ENCODE measurements at regions not wholly inside any gene's neighbourhood (a gene's known extent, or its start where the extent isn't known, plus 50 kb on each side); places are given as distances from the start of the nearest gene placed in this dataset.

GRCh38 chr18:38297910-38298309 lies 732.3 kb upstream of the CELF4 start:
- Histone ChIP-seq H3K79me2 (ENCODE audit: control insufficient read depth, insufficient read depth, low read length) (no peaks in the 10 kb centered on the region), H3K4me2 (ENCODE audit: control insufficient read depth, insufficient read depth) (no peak overlapping the region), H4K20me1 (ENCODE audit: control insufficient read depth, insufficient read depth) (no peaks in the 10 kb centered on the region), H3K9me3 (replicated peaks; ENCODE audit: control insufficient read depth, insufficient read depth, low read length) (no peaks in the 10 kb centered on the region), H3K9ac (ENCODE audit: control insufficient read depth, insufficient read depth, low read length) (no peak overlapping the region), H3K27me3 (replicated peaks in 1 of 2; ENCODE audit: control insufficient read depth in 2 of 2, insufficient read depth in 2 of 2, low read length in 1 of 2) (no peaks in the 10 kb centered on the region; a peak in 1 of 4 replicates), H3K4me3 (no peak overlapping the region), H2AFZ (ENCODE audit: control insufficient read depth, low read depth, low read length) (no peak overlapping the region), H3K27ac (ENCODE audit: control insufficient read depth, insufficient read depth) (no peak overlapping the region), H3K36me3 (ENCODE audit: control insufficient read depth in 2 of 2, insufficient read depth in 2 of 2, low read length in 1 of 2) (no peaks in the 10 kb centered on the region), H3K4me1 (ENCODE audit: control insufficient read depth, insufficient read depth, low read length) (no peaks in the 10 kb centered on the region)
- FAIRE-seq: no peak
- ChIA-PET CTCF (interaction anchor here (1.5 kb wide), 1 partner anchor 519 kb away, joined by 4 read pairs; no protein-coding TSS in a partner anchor), POLR2A (no interaction called here), SMC1A (ENCODE audit: uncharacterized antibody, unreplicated experiment) (no interaction called here), RAD21 (ENCODE audit: unreplicated experiment) (no interaction called here)
- TF ChIP-seq CHD1 (IDR thresholded peaks at IDR 0.05; ENCODE audit: low read depth, low read length) (no peak), MEF2B (IDR thresholded peaks at IDR 0.05; ENCODE audit: partially characterized antibody, poor library complexity, severe bottlenecking) (no peak), ATF3 (IDR thresholded peaks at IDR 0.05; ENCODE audit: borderline replicate concordance, extremely low read depth, low read depth, low read length) (no peak), IKZF1 (conservative IDR thresholded peaks at IDR 0.05) (no peak), PKNOX1 (IDR thresholded peaks at IDR 0.05) (no peak), NFIC (IDR thresholded peaks at IDR 0.05; ENCODE audit: low read depth, low read length) (no peak), CTCF (IDR thresholded peaks at IDR 0.05 in 2 of 3, conservative IDR thresholded peaks at IDR 0.05 in 1 of 3; ENCODE audit: control insufficient read depth in 2 of 3, extremely low read depth in 1 of 3, insufficient read depth in 1 of 3, low read depth in 3 of 3, low read length in 3 of 3) (no peak), BMI1 (IDR thresholded peaks at IDR 0.05; ENCODE audit: borderline replicate concordance) (no peak), SKIL (IDR thresholded peaks at IDR 0.05; ENCODE audit: low read depth, poor library complexity, severe bottlenecking) (no peak), FOS (IDR thresholded peaks at IDR 0.05; ENCODE audit: borderline replicate concordance, extremely low read depth, insufficient read length) (no peak), RCOR1 (conservative IDR thresholded peaks at IDR 0.05; ENCODE audit: low read depth, low read length) (no peak), KDM1A (IDR thresholded peaks at IDR 0.05; ENCODE audit: borderline replicate concordance) (no peak), SUPT20H (IDR thresholded peaks at IDR 0.05; ENCODE audit: borderline replicate concordance, control insufficient read depth, low read depth, low read length) (no peak), CBFB (IDR thresholded peaks at IDR 0.05; ENCODE audit: low read depth) (no peak), IKZF2 (IDR thresholded peaks at IDR 0.05) (no peak)
- in situ Hi-C loops (cut with MboI): no loop called here
- intact Hi-C loops (cut with micrococcal nuclease; ENCODE audit: unreplicated experiment): no loop called here
- no peak for DNase-seq (ENCODE audit: low read depth, low spot score)
- no peak for ATAC-seq
- no TSS peak for BruUV-seq (replicated peaks)
- 41% methylated on average over 4 of the region's 4 CpGs for WGBS (ENCODE audit: insufficient coverage, insufficient replicate concordance, low lambda C conversion rate, missing lambda C conversion rate)

Measured in GM12878 (cell line).